Esophagus squamous epithelium (tissue), 5 donors: ENCODE measurements at regions not wholly inside any gene's neighbourhood (a gene's known extent, or its start where the extent isn't known, plus 50 kb on each side); places are given as distances from the start of the nearest gene placed in this dataset.

Source experiments
- DNase-seq: peaks from one replicate; lab custom pipeline; 2025; lab: John Stamatoyannopoulos, UW
- H3K27ac ChIP-seq, 4 donors: fragments of 200-600 bp; sonication (generic); one replicate each; pipeline ENCODE4 v1.5.1; 2016 to 2019; ENCODE audit warnings: mild to moderate bottlenecking in 1 of 4
- H3K27me3 ChIP-seq, 4 donors: fragments of 200-600 bp; sonication (generic); 1 replicate in 3 of 4; 2 replicates in 1 of 4; pipeline versions ENCODE4 v1.5.1 to v1.6.0; 2017 to 2021; ENCODE audit warnings: antibody characterized with exemption in 1 of 4
- H3K36me3 ChIP-seq, 3 donors: fragments of 200-600 bp; sonication (generic); one replicate each; pipeline ENCODE4 v1.5.1; 2016 to 2019
- H3K4me1 ChIP-seq, 3 donors: fragments of 200-600 bp; sonication (generic); one replicate each; pipeline ENCODE4 v1.5.1; 2017 to 2019
- H3K4me3 ChIP-seq, 4 donors: fragments of 200-600 bp; sonication (generic); 1 replicate in 3 of 4; 2 replicates in 1 of 4; pipeline ENCODE4 v1.5.1; 2016 to 2019; ENCODE audit warnings: mild to moderate bottlenecking in 2 of 4, moderate library complexity in 1 of 4
- H3K9me3 ChIP-seq, 3 donors: fragments of 200-600 bp; sonication (generic); one replicate each; pipeline ENCODE4 v1.5.1; 2016 to 2019
- POLR2A ChIP-seq, 4 donors: fragments of 450-650 bp; IDR thresholded peaks; one replicate each; pipeline ENCODE4 v1.6.1; 2017; ENCODE audit warnings: antibody characterized with exemption in 4 of 4, mild to moderate bottlenecking in 4 of 4, moderate library complexity in 3 of 4
- WGBS, 2 donors: methylation state at CpG; one replicate each; pipeline ENCODE4 v1.1.5; 2018; 5-methylcytosine and 5-hydroxymethylcytosine counted together
- intact Hi-C: fragments of 100-400 bp; cut with DNase I; formaldehyde crosslinking; loops from one replicate; pipeline ENCODE4 v1.15.0; 2022
- TF ChIP-seq, protein P1 (sequence below), 6 experiments: fragments of 450-650 bp in 4 of 6; fragments of 200-600 bp in 2 of 6; sonication (generic) in 2 of 6; IDR thresholded peaks; one replicate each; pipeline ENCODE4 v1.5.1; 2016 to 2019; ENCODE audit warnings: antibody characterized with exemption in 6 of 6, mild to moderate bottlenecking in 4 of 6, moderate library complexity in 4 of 6
- donor health status: DM: yes; HTN: yes; CAD: no.

DNA sequence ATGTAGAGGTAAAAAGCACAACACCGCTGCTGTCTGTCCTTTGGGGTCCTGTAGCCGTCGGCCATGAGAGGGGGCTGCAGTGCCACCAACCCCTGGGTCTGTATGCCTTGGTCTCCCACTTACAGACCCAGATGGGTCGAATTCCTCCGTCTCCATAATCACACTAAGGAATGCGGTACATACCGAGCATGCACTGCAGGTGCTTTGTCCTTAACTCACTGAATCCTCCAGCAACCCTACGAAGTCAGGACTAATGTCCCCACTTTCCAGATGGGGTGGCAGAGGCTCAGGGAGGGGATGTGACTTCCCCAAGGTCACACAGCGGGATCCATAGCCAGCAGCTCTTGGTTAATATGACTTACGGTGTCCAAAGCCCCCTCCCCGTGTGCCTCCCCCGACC is 219.9 kb upstream of the CIBAR2 start:
- H3K4me3 ChIP-seq, result no peak overlapping the region
- peaks cover 15 to 60% (median 26%) of the 10 kb centered on the region in 3 donors for H3K4me1 ChIP-seq
- H3K27me3 ChIP-seq, result peaks cover 0 to 55% (median 0%) of the 10 kb centered on the region in 4 donors
- no peaks in the 10 kb centered on the region for H3K9me3 ChIP-seq
- no peak for DNase-seq
- intact Hi-C loops, result no loop called here
- H3K27ac ChIP-seq, result no peak overlapping the region
- 90 to 95% methylated on average over 3 to 4 of the region's 12 CpGs for WGBS, 2 donors
- no peaks in the 10 kb centered on the region for H3K36me3 ChIP-seq
- no peak for TF ChIP-seq POLR2A (IDR thresholded peaks at IDR 0.05)
- TF ChIP-seq, protein P1, sequence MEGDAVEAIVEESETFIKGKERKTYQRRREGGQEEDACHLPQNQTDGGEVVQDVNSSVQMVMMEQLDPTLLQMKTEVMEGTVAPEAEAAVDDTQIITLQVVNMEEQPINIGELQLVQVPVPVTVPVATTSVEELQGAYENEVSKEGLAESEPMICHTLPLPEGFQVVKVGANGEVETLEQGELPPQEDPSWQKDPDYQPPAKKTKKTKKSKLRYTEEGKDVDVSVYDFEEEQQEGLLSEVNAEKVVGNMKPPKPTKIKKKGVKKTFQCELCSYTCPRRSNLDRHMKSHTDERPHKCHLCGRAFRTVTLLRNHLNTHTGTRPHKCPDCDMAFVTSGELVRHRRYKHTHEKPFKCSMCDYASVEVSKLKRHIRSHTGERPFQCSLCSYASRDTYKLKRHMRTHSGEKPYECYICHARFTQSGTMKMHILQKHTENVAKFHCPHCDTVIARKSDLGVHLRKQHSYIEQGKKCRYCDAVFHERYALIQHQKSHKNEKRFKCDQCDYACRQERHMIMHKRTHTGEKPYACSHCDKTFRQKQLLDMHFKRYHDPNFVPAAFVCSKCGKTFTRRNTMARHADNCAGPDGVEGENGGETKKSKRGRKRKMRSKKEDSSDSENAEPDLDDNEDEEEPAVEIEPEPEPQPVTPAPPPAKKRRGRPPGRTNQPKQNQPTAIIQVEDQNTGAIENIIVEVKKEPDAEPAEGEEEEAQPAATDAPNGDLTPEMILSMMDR (IDR thresholded peaks at IDR 0.05), result no peak

DNA sequence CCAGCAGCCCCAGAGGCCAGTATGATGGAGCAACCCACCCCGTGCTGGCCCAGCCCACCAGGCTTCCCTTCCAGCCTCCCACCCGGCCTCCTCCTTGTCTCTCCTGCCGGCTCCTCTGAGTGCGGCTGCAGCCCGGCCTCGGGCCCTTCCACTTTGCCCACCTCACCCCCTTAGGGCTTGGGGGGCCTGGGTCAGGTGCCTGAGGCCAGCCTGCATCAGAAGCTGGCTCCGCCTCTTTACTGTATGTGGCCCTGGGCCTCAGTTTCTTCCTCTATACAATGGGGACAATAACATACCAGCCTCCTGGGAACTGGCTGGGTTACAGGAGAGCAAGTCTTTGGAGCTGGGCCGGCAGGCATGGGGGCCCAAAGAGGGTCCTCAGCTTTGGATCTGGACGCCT is 221.1 kb upstream of the CIBAR2 start:
- H3K27ac ChIP-seq, result no peak overlapping the region
- no peaks in the 10 kb centered on the region for H3K9me3 ChIP-seq
- no peak overlapping the region for H3K4me3 ChIP-seq
- intact Hi-C loops, result no loop called here
- no peak for DNase-seq
- WGBS, 2 donors, result 93% methylated on average over 8 of the region's 9 CpGs; no CpG with 5 or more reads in 1 of the 2 donors
- peaks cover 15 to 53% (median 25%) of the 10 kb centered on the region in 3 donors for H3K4me1 ChIP-seq
- no peaks in the 10 kb centered on the region for H3K36me3 ChIP-seq
- peaks cover 0 to 53% (median 0%) of the 10 kb centered on the region in 4 donors for H3K27me3 ChIP-seq
- TF ChIP-seq, protein P1 (IDR thresholded peaks at IDR 0.05), result no peak
- TF ChIP-seq POLR2A (IDR thresholded peaks at IDR 0.05), result no peak

DNA sequence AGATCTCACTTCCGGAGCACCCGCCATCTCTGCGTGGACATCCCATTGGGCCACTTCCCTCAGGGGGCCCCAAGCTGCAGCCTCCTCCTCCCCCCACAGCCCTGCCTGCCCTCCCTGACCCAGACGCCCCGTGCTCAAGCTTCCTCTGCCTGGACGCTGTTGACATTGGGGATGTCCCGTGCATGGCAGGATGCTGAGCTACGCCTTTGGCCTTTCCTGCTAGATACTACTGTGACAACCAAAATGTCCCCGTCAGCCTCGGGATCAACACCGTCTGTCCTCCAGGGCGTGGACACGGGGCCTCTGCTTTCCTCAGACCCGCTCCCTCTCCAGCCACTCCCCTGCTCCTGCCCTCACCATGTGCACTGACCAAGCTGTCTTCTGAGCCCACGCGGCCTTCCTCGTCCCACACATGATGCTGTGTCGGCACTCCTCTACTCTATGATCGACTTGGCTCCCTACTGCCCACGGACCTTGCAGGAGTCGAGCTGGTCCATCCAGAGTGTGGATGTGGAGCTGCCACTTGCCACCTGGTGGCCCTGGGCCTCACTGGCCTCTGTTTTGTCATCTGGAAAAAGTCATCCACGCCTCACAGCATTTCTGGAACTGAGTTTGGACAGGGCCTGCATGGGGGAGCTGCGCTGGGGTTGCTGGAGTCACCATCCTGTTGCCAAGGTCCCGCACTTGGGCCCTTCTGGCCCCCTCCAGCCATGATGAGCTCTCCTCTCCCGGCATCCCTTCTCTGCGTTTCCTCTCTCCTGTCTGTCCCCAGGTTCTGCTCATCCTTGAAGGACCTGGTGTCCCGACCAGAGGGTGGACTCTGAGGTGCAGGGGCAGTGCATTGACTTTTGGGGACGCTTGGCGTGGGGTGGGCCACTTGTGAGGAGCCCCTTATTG is 221.7 kb upstream of the CIBAR2 start:
- intact Hi-C loops, result no loop called here
- TF ChIP-seq POLR2A (IDR thresholded peaks at IDR 0.05), result no peak
- TF ChIP-seq, protein P1 (IDR thresholded peaks at IDR 0.05), result no peak
- DNase-seq, result no peak
- Histone ChIP-seq H3K36me3 (no peaks in the 10 kb centered on the region), H3K4me1 (peaks cover 15 to 47% (median 18%) of the 10 kb centered on the region in 3 donors), H3K27me3 (peaks cover 0 to 53% (median 0%) of the 10 kb centered on the region in 4 donors), H3K9me3 (no peaks in the 10 kb centered on the region), H3K27ac (no peak overlapping the region), H3K4me3 (no peak overlapping the region)
- WGBS, 2 donors, result 82 to 83% methylated on average over 13 to 28 of the region's 29 CpGs

DNA sequence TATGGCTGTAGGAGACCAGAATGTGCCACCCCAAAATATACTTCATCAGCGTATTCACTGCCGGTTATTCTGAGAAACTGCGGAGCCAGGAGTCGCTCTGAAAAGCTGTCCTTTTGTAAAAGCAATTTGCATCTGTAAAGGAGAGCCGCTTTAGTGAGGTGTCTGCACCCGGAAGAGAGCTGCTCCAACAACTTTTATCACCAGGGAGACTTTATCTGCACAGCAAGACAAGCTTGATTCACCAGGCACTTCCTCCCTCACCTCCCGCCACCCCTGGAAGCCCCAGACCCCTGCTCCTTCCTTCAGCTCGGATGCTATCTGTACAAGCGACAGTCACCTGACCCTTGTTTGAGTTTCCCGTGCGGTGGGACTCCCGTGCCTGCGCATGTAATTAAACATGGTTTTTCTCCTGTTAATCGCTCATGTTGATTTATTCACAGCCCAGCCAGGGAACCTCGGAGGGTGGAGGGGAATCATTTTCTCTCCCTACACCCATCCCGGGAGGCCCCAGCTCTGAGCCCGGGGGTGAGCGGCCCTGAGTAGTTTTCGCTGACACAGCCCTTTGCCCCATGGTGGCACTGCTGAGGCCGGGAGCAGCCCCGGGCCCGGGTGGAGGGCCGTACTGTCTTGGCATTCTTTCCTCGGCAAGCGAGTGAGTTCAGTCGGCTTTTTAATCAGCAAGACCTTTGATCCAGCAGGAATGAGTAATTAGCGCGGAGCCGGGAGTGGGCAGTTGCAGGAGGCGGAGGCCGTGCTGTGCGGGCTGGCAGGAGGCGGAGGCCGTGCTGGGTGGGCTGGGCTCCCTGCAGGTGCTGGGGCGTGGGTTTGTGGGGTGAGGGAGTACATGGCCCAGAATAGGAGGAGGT is 222.7 kb upstream of the CIBAR2 start:
- TF ChIP-seq POLR2A (IDR thresholded peaks at IDR 0.05), result no peak
- TF ChIP-seq, protein P1 (IDR thresholded peaks at IDR 0.05), result no peak
- peaks cover 0 to 50% (median 0%) of the 10 kb centered on the region in 4 donors for H3K27me3 ChIP-seq
- peaks cover 7 to 37% (median 10%) of the 10 kb centered on the region in 3 donors for H3K4me1 ChIP-seq
- no peak overlapping the region for H3K27ac ChIP-seq
- peak overlapping the region in 3 of 4 donors; percentile 6 to 38 (median 23) for H3K4me3 ChIP-seq
- H3K36me3 ChIP-seq, result no peaks in the 10 kb centered on the region
- WGBS, 2 donors, result 19 to 45% methylated on average over 17 to 20 of the region's 35 CpGs
- no peak for DNase-seq
- H3K9me3 ChIP-seq, result no peaks in the 10 kb centered on the region
- intact Hi-C loops, result no loop called here
